Keratinocyte (primary cell): ENCODE measurements at regions not wholly inside any gene's neighbourhood (a gene's known extent, or its start where the extent isn't known, plus 50 kb on each side); places are given as distances from the start of the nearest gene placed in this dataset.
"Not testable (repeated sequence)": the region's sequence is repeated elsewhere in the genome, so short reads cannot be mapped to it uniquely, and the experiment has no call there.

Experiments used
- DNase-seq: peaks from one replicate; pipeline ENCODE4 v3.0.0-alpha.2; 2011; ENCODE audit warnings: low read depth, missing footprints, low spot score
- FAIRE-seq: peaks from 2 replicates; lab custom pipeline; 2011; peaks lifted over from hg19 to GRCh38; lab: Jason Lieb, UNC
- H2AFZ ChIP-seq: 2 replicates; pipeline ENCODE4 v1.6.0; 2012; ENCODE audit warnings: low read length, control low read depth, inconsistent platforms; ENCODE audit not compliant: control insufficient read depth
- H3K27ac ChIP-seq: 2 replicates; pipeline ENCODE4 v1.5.1; 2011; ENCODE audit warnings: low read length; ENCODE audit not compliant: control insufficient read depth, insufficient read depth
- H3K27me3 ChIP-seq: 3 replicates; pipeline ENCODE4 v1.6.0; 2011; ENCODE audit warnings: low read length; ENCODE audit not compliant: control insufficient read depth, insufficient read depth; ENCODE audit errors: extremely low read depth
- H3K36me3 ChIP-seq, 2 experiments: 2 replicates in 1 of 2; 3 replicates in 1 of 2; pipeline ENCODE4 v1.5.1; 2011; ENCODE audit warnings: low read length in 2 of 2, mild to moderate bottlenecking in 1 of 2; ENCODE audit not compliant: control insufficient read depth in 2 of 2, insufficient read depth in 2 of 2; ENCODE audit errors: extremely low read depth in 1 of 2
- H3K4me1 ChIP-seq: 3 replicates; pipeline ENCODE4 v1.5.1; 2011; ENCODE audit warnings: low read length; ENCODE audit not compliant: control insufficient read depth, insufficient read depth; ENCODE audit errors: extremely low read depth
- H3K4me2 ChIP-seq: 3 replicates; pipeline ENCODE4 v1.6.0; 2011; ENCODE audit warnings: low read depth, low read length; ENCODE audit not compliant: control insufficient read depth, insufficient read depth; ENCODE audit errors: extremely low read depth
- H3K4me3 ChIP-seq, 3 experiments: fragments of 200-600 bp in 1 of 3; sonication (generic) in 1 of 3; 2 replicates in 2 of 3; 3 replicates in 1 of 3; pipeline ENCODE4 v1.5.1; 2011 to 2016; ENCODE audit warnings: low read length in 3 of 3, mild to moderate bottlenecking in 3 of 3, control low read depth in 2 of 3, inconsistent platforms in 1 of 3, low read depth in 1 of 3, mixed read lengths in 1 of 3, mixed run types in 1 of 3, moderate library complexity in 1 of 3; ENCODE audit not compliant: control insufficient read depth in 2 of 3, insufficient read depth in 2 of 3; ENCODE audit errors: extremely low read depth in 1 of 3
- H3K79me2 ChIP-seq: 2 replicates; pipeline ENCODE4 v1.6.0; 2012; ENCODE audit warnings: low read length; ENCODE audit not compliant: control insufficient read depth, insufficient read depth
- H3K9ac ChIP-seq: 3 replicates; pipeline ENCODE4 v1.6.0; 2011; ENCODE audit warnings: low read length; ENCODE audit not compliant: control insufficient read depth, insufficient read depth; ENCODE audit errors: extremely low read depth
- H3K9me1 ChIP-seq: 3 replicates; pipeline ENCODE4 v1.6.0; 2011; ENCODE audit warnings: low read length; ENCODE audit not compliant: control insufficient read depth, insufficient read depth; ENCODE audit errors: extremely low read depth
- H3K9me3 ChIP-seq: 2 replicates; pipeline ENCODE4 v1.5.1; 2012; ENCODE audit warnings: low read depth, low read length; ENCODE audit not compliant: control insufficient read depth
- H4K20me1 ChIP-seq: 3 replicates; pipeline ENCODE4 v1.6.0; 2011; ENCODE audit warnings: low read length; ENCODE audit not compliant: control insufficient read depth, insufficient read depth; ENCODE audit errors: extremely low read depth
- CTCF ChIP-seq, 3 experiments: IDR thresholded peaks in 1 of 3; conservative IDR thresholded peaks in 1 of 3; optimal IDR thresholded peaks in 1 of 3; 2 replicates in 2 of 3; 3 replicates in 1 of 3; pipeline versions ENCODE3 to v1.5.1; 2011; ENCODE audit warnings: low read length in 3 of 3, mild to moderate bottlenecking in 3 of 3, moderate library complexity in 2 of 3, control low read depth in 1 of 3, inconsistent platforms in 1 of 3; ENCODE audit not compliant: insufficient read depth in 2 of 3; ENCODE audit errors: extremely low read depth in 1 of 3
- EZH2 ChIP-seq: IDR thresholded peaks from one replicate; pipeline ENCODE4 v1.6.1; 2012; ENCODE audit warnings: inconsistent platforms, mild to moderate bottlenecking, low read length, moderate library complexity
- dilution Hi-C: fragments of 300-500 bp; cut with MboI; formaldehyde crosslinking; loops from one replicate; pipeline ENCODE4 v1.7.0; 2020; ENCODE audit warnings: low sequenced_read_pairs; ENCODE audit not compliant: extremely low pct_ligation_motif_present

- Histone ChIP-seq H3K9ac (no peak overlapping the region), H3K27me3 (no peaks in the 10 kb centered on the region), H3K9me1 (no peaks in the 10 kb centered on the region), H3K27ac (no peak overlapping the region), H3K4me2 (no peak overlapping the region), H4K20me1 (no peaks in the 10 kb centered on the region), H2AFZ (no peak overlapping the region), H3K4me1 (no peaks in the 10 kb centered on the region), H3K36me3 (no peaks in the 10 kb centered on the region), H3K4me3 (no peak overlapping the region), H3K79me2 (no peaks in the 10 kb centered on the region), H3K9me3 (no peaks in the 10 kb centered on the region)
- dilution Hi-C loops, result no loop called here
- FAIRE-seq (no peak), DNase-seq (no peak)
- TF ChIP-seq CTCF (optimal IDR thresholded peaks at IDR 0.05 in 1 of 3, IDR thresholded peaks at IDR 0.05 in 1 of 3, conservative IDR thresholded peaks at IDR 0.05 in 1 of 3; ENCODE audit: extremely low read depth in 1 of 3, insufficient read depth in 2 of 3, low read length in 3 of 3), result no peak
- no peak for TF ChIP-seq EZH2
These were observed 250.6 kb downstream of the KBTBD8 start for GRCh38 chr3:67248726-67249125.

GRCh38 chr3:67252906-67253305, 254.8 kb downstream of the KBTBD8 start:
- FAIRE-seq, dilution Hi-C loops, H3K9me3 ChIP-seq, H3K9me1 ChIP-seq, DNase-seq, H3K36me3 ChIP-seq, H3K9ac ChIP-seq, H3K4me1 ChIP-seq, H3K79me2 ChIP-seq, H4K20me1 ChIP-seq, H3K4me2 ChIP-seq, H3K27ac ChIP-seq, H2AFZ ChIP-seq, H3K4me3 ChIP-seq, H3K27me3 ChIP-seq: not testable (repeated sequence)

- Histone ChIP-seq H3K4me3 (no peak overlapping the region), H3K4me1 (no peaks in the 10 kb centered on the region), H3K4me2 (no peak overlapping the region), H3K9me1 (no peaks in the 10 kb centered on the region), H3K9me3 (no peaks in the 10 kb centered on the region), H3K9ac (no peak overlapping the region), H3K27ac (no peak overlapping the region), H3K27me3 (no peaks in the 10 kb centered on the region), H4K20me1 (no peaks in the 10 kb centered on the region), H2AFZ (no peak overlapping the region), H3K36me3 (no peaks in the 10 kb centered on the region), H3K79me2 (no peaks in the 10 kb centered on the region)
- FAIRE-seq (no peak), DNase-seq (no peak)
- dilution Hi-C loops, result no loop called here
- TF ChIP-seq CTCF (optimal IDR thresholded peaks at IDR 0.05 in 1 of 3, IDR thresholded peaks at IDR 0.05 in 1 of 3, conservative IDR thresholded peaks at IDR 0.05 in 1 of 3; ENCODE audit: extremely low read depth in 1 of 3, insufficient read depth in 2 of 3, low read length in 3 of 3) (no peak), EZH2 (no peak)
These were observed 280.0 kb downstream of the KBTBD8 start for GRCh38 chr3:67278015-67278618.
